ENCODE measurements at regions not wholly inside any gene's neighbourhood (a gene's known extent, or its start where the extent isn't known, plus 50 kb on each side); places are given as distances from the start of the nearest gene placed in this dataset.

DNA sequence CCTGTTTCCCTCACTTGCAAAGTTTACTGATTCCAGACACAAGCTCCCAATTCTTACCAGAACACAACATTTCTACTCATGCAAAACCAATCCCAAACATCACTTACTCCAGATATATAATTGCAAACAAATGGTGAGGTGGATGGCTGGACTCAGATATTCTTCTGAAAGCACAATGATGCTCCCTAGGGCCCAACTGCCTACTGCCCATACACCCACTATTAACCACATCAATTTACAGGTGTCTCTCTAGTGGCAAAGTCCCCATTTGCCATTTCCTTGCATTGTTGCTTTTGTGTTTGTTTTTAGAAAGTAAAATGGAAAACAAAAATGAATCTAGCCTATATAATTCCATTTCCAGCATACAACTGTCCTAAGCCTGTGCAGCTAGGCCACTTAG is 320.9 kb upstream of the PRDM1 start:
- TF ChIP-seq, protein P1, sequence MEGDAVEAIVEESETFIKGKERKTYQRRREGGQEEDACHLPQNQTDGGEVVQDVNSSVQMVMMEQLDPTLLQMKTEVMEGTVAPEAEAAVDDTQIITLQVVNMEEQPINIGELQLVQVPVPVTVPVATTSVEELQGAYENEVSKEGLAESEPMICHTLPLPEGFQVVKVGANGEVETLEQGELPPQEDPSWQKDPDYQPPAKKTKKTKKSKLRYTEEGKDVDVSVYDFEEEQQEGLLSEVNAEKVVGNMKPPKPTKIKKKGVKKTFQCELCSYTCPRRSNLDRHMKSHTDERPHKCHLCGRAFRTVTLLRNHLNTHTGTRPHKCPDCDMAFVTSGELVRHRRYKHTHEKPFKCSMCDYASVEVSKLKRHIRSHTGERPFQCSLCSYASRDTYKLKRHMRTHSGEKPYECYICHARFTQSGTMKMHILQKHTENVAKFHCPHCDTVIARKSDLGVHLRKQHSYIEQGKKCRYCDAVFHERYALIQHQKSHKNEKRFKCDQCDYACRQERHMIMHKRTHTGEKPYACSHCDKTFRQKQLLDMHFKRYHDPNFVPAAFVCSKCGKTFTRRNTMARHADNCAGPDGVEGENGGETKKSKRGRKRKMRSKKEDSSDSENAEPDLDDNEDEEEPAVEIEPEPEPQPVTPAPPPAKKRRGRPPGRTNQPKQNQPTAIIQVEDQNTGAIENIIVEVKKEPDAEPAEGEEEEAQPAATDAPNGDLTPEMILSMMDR (IDR thresholded peaks at IDR 0.05; ENCODE audit: low read depth, low read length) = no peak
- no peak for TF ChIP-seq EZH2phosphoT487 (IDR thresholded peaks at IDR 0.05; ENCODE audit: low read depth)
